ENCODE measurements at regions not wholly inside any gene's neighbourhood (a gene's known extent, or its start where the extent isn't known, plus 50 kb on each side); places are given as distances from the start of the nearest gene placed in this dataset.

- CTCF ChIA-PET, result no interaction called here
- POLR2A ChIA-PET, result no interaction called here
These were observed 205.4 kb downstream of the ARHGAP12 start for GRCh38 chr10:31723106-31723750.

- CTCF ChIA-PET, result no interaction called here
- POLR2A ChIA-PET, result no interaction called here
These were observed 207.5 kb downstream of the ARHGAP12 start for GRCh38 chr10:31721096-31721495.

GRCh38 chr10:31720546-31720945, 208.1 kb downstream of the ARHGAP12 start:
- POLR2A ChIA-PET, result no interaction called here

GRCh38 chr10:31709476-31709875, 219.2 kb downstream of the ARHGAP12 start:
- CTCF ChIA-PET, result interaction anchor here (0.7 to 1.3 kb wide), 2 partner anchors 61 to 65 kb away, joined by 3 to 4 read pairs; no protein-coding TSS in a partner anchor
- POLR2A ChIA-PET, result no interaction called here

More at GRCh38 chr10:31720546-31720945, 208.1 kb downstream of the ARHGAP12 start:
- CTCF ChIA-PET, result no interaction called here

- CTCF ChIA-PET, result interaction anchor here (0.7 to 1.3 kb wide), 2 partner anchors 61 to 65 kb away, joined by 3 to 4 read pairs; no protein-coding TSS in a partner anchor
- POLR2A ChIA-PET, result no interaction called here
These were observed 219.6 kb downstream of the ARHGAP12 start for GRCh38 chr10:31709028-31709427.

GRCh38 chr10:31708474-31708873, 220.2 kb downstream of the ARHGAP12 start:
- POLR2A ChIA-PET, result interaction anchor here (0.6 kb wide), 2 partner anchors 635 to 925 kb away, joined by 5 to 6 read pairs; no protein-coding TSS in a partner anchor
- CTCF ChIA-PET, result interaction anchor here (1.3 to 1.4 kb wide), 2 partner anchors 37 to 62 kb away, joined by 3 to 4 read pairs; no protein-coding TSS in a partner anchor

GRCh38 chr10:31708046-31708445, 220.6 kb downstream of the ARHGAP12 start:
- ChIA-PET CTCF (interaction anchor here (1.3 to 1.4 kb wide), 2 partner anchors 38 to 62 kb away, joined by 3 to 4 read pairs; no protein-coding TSS in a partner anchor), POLR2A (interaction anchor here (0.6 kb wide), 2 partner anchors 634 to 925 kb away, joined by 5 to 6 read pairs; no protein-coding TSS in a partner anchor)

- ChIA-PET POLR2A (no interaction called here), CTCF (interaction anchor here (1.4 kb wide), 1 partner anchor 38 kb away, joined by 3 read pairs; no protein-coding TSS in a partner anchor)
These were observed 221.3 kb downstream of the ARHGAP12 start for GRCh38 chr10:31707093-31708039.

GRCh38 chr10:31706464-31707092, 222.1 kb downstream of the ARHGAP12 start:
- CTCF ChIA-PET, result no interaction called here

GRCh38 chr10:31705136-31705535, 223.5 kb downstream of the ARHGAP12 start:
- CTCF ChIA-PET, result no interaction called here
- POLR2A ChIA-PET, result no interaction called here

More at GRCh38 chr10:31706464-31707092, 222.1 kb downstream of the ARHGAP12 start:
- POLR2A ChIA-PET, result interaction anchor here (0.6 kb wide), 1 partner anchor 1270 kb away, joined by 3 read pairs; no protein-coding TSS in a partner anchor

- ChIA-PET CTCF (interaction anchor here (1.0 kb wide), 1 partner anchor 923 kb away, joined by 3 read pairs; no protein-coding TSS in a partner anchor), POLR2A (no interaction called here)
These were observed 224.4 kb downstream of the ARHGAP12 start for GRCh38 chr10:31704195-31704594.

GRCh38 chr10:31702954-31703353, 225.7 kb downstream of the ARHGAP12 start:
- POLR2A ChIA-PET, result interaction anchor here (0.5 kb wide), 1 partner anchor 918 kb away, joined by 4 read pairs; no protein-coding TSS in a partner anchor
- CTCF ChIA-PET, result interaction anchor here (1.0 kb wide), 1 partner anchor 922 kb away, joined by 3 read pairs; no protein-coding TSS in a partner anchor

GRCh38 chr10:31702005-31702404, 226.6 kb downstream of the ARHGAP12 start:
- ChIA-PET POLR2A (no interaction called here), CTCF (no interaction called here)

GRCh38 chr10:31701546-31701945, 227.1 kb downstream of the ARHGAP12 start:
- ChIA-PET CTCF (no interaction called here), POLR2A (no interaction called here)

GRCh38 chr10:31700181-31700611, 228.4 kb downstream of the ARHGAP12 start:
- ChIA-PET CTCF (no interaction called here), POLR2A (no interaction called here)

- POLR2A ChIA-PET, result no interaction called here
These were observed 230.3 kb downstream of the ARHGAP12 start for GRCh38 chr10:31698181-31698830.

GRCh38 chr10:31697271-31698180, 231.1 kb downstream of the ARHGAP12 start:
- ChIA-PET CTCF (no interaction called here), POLR2A (no interaction called here)

More at GRCh38 chr10:31698181-31698830, 230.3 kb downstream of the ARHGAP12 start:
- CTCF ChIA-PET, result no interaction called here
